Astrocyte (in vitro differentiated cells and primary cell): ENCODE measurements at regions not wholly inside any gene's neighbourhood (a gene's known extent, or its start where the extent isn't known, plus 50 kb on each side); places are given as distances from the start of the nearest gene placed in this dataset.
A peak's percentile ranks its signal among the peaks of the same experiment; 100 is the strongest.

Experiments
- DNase-seq: peaks from one replicate; pipeline ENCODE4 v3.0.0-alpha.2; 2010; ENCODE audit warnings: low read depth
- FAIRE-seq: peaks from 2 replicates; lab custom pipeline; 2011; peaks lifted over from hg19 to GRCh38; lab: Jason Lieb, UNC
- H2AFZ ChIP-seq: 2 replicates; pipeline ENCODE4 v1.6.0; 2012; ENCODE audit warnings: low read depth, low read length, inconsistent platforms
- H3K27ac ChIP-seq: 2 replicates; pipeline ENCODE4 v1.5.1; 2011; ENCODE audit warnings: low read depth, low read length, inconsistent platforms
- H3K27me3 ChIP-seq: 2 replicates; pipeline ENCODE4 v1.6.0; 2011; ENCODE audit warnings: low read length, inconsistent platforms; ENCODE audit not compliant: insufficient read depth
- H3K36me3 ChIP-seq: 2 replicates; pipeline ENCODE4 v1.5.1; 2011; ENCODE audit warnings: low read length, inconsistent platforms; ENCODE audit not compliant: insufficient read depth
- H3K4me1 ChIP-seq: 2 replicates; pipeline ENCODE4 v1.5.1; 2011; ENCODE audit warnings: low read length, inconsistent platforms; ENCODE audit not compliant: insufficient read depth
- H3K4me2 ChIP-seq: 2 replicates; pipeline ENCODE4 v1.6.0; 2012; ENCODE audit warnings: low read length, inconsistent platforms
- H3K4me3 ChIP-seq: 2 replicates; pipeline ENCODE4 v1.5.1; 2011; ENCODE audit warnings: low read depth, mild to moderate bottlenecking, low read length, inconsistent platforms; ENCODE audit not compliant: insufficient read depth
- H3K79me2 ChIP-seq: 2 replicates; pipeline ENCODE4 v1.6.0; 2012; ENCODE audit warnings: mild to moderate bottlenecking, low read length, inconsistent platforms; ENCODE audit not compliant: insufficient read depth
- H3K9ac ChIP-seq: 2 replicates; pipeline ENCODE4 v1.6.0; 2012; ENCODE audit warnings: mild to moderate bottlenecking, low read length, inconsistent platforms
- H3K9me3 ChIP-seq: 2 replicates; pipeline ENCODE4 v1.5.1; 2012; ENCODE audit warnings: low read depth, mild to moderate bottlenecking, low read length, inconsistent platforms; ENCODE audit not compliant: insufficient read depth
- H4K20me1 ChIP-seq: 2 replicates; pipeline ENCODE4 v1.6.0; 2012; ENCODE audit warnings: low read length, inconsistent platforms; ENCODE audit not compliant: insufficient read depth
- H3K27ac Mint-ChIP-seq: one replicate; pipeline ENCODE4 v1.8.0; 2021; ENCODE audit warnings: mild to moderate bottlenecking, mixed read lengths; ENCODE audit not compliant: unreplicated experiment
- H3K27me3 Mint-ChIP-seq: one replicate; pipeline ENCODE4 v1.8.0; 2021; ENCODE audit warnings: low read depth, mixed read lengths; ENCODE audit not compliant: unreplicated experiment
- H3K36me3 Mint-ChIP-seq: one replicate; pipeline ENCODE4 v1.8.0; 2021; ENCODE audit warnings: low read depth, mixed read lengths; ENCODE audit not compliant: unreplicated experiment
- H3K4me1 Mint-ChIP-seq: one replicate; pipeline ENCODE4 v1.8.0; 2021; ENCODE audit warnings: low read depth, mixed read lengths; ENCODE audit not compliant: unreplicated experiment
- H3K4me3 Mint-ChIP-seq: one replicate; pipeline ENCODE4 v1.8.0; 2021; ENCODE audit warnings: mild to moderate bottlenecking, moderate library complexity, mixed read lengths; ENCODE audit not compliant: unreplicated experiment
- H3K9me3 Mint-ChIP-seq: one replicate; pipeline ENCODE4 v1.8.0; 2021; ENCODE audit warnings: mild to moderate bottlenecking, mixed read lengths; ENCODE audit not compliant: unreplicated experiment
- EZH2 ChIP-seq: IDR thresholded peaks from 2 replicates; pipeline ENCODE4 v1.6.1; 2012; ENCODE audit warnings: mild to moderate bottlenecking, low read length, inconsistent platforms; ENCODE audit not compliant: insufficient read depth
- TF ChIP-seq, protein P1 (sequence below): IDR thresholded peaks from 2 replicates; pipeline ENCODE4 v1.5.1; 2011; ENCODE audit warnings: low read depth, mild to moderate bottlenecking, inconsistent platforms, low read length, moderate library complexity; ENCODE audit not compliant: insufficient read depth

DNA sequence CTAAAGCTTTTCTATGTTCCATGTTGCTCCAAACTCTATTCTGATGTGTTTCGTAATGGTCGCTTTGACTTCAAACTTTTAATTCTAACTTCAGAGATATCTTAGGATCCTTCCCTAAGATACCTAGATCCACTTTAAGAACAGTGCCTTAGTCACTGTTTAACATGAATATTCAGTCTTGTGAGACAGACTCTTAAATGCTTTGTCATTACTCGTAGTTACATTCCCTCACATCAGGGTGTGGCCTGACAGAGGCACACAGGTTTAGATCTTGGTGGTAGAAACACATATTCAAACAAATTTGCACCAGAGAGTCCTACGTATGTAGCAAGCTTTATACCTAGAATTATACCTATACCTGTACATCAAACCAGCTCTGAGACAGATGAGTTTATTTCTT, 687.0 kb upstream of the C9orf72 start:
- H4K20me1 ChIP-seq, result no peaks in the 10 kb centered on the region

DNA sequence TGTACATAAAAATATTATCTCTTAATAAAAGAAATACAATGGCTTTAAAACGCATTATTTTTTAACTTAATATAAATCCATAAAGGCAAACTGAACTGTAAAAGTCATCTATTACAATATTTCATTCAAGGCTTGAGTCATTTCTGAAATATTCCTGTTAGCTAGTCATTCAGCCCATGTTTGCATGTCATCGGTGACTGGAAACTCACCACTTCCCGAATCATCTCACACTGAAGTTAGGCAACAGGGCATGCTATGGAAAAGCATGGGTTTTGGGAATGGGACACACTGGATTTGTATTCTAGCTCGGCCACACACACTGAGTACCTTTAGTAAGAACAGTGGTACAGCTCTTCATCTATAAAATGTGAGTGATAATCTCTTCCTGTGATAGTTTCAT, 691.1 kb upstream of the C9orf72 start:
- Histone ChIP-seq H3K79me2 (no peaks in the 10 kb centered on the region), H3K9me3 (no peaks in the 10 kb centered on the region), H4K20me1 (no peaks in the 10 kb centered on the region), H2AFZ (no peak overlapping the region), H3K27ac (no peak overlapping the region), H3K4me1 (no peaks in the 10 kb centered on the region), H3K36me3 (no peaks in the 10 kb centered on the region), H3K27me3 (no peaks in the 10 kb centered on the region), H3K4me2 (no peak overlapping the region), H3K9ac (no peak overlapping the region), H3K4me3 (no peak overlapping the region)
- Mint-ChIP-seq H3K4me1 (no peaks in the 10 kb centered on the region), H3K4me3 (no peak overlapping the region), H3K27me3 (no peaks in the 10 kb centered on the region), H3K27ac (no peak overlapping the region), H3K9me3 (no peaks in the 10 kb centered on the region), H3K36me3 (no peaks in the 10 kb centered on the region)
- FAIRE-seq (no peak), DNase-seq (peak; percentile 38)
- TF ChIP-seq EZH2, result no peak
- TF ChIP-seq, protein P1, sequence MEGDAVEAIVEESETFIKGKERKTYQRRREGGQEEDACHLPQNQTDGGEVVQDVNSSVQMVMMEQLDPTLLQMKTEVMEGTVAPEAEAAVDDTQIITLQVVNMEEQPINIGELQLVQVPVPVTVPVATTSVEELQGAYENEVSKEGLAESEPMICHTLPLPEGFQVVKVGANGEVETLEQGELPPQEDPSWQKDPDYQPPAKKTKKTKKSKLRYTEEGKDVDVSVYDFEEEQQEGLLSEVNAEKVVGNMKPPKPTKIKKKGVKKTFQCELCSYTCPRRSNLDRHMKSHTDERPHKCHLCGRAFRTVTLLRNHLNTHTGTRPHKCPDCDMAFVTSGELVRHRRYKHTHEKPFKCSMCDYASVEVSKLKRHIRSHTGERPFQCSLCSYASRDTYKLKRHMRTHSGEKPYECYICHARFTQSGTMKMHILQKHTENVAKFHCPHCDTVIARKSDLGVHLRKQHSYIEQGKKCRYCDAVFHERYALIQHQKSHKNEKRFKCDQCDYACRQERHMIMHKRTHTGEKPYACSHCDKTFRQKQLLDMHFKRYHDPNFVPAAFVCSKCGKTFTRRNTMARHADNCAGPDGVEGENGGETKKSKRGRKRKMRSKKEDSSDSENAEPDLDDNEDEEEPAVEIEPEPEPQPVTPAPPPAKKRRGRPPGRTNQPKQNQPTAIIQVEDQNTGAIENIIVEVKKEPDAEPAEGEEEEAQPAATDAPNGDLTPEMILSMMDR, result no peak

More for the DNA sequence above, 687.0 kb upstream of the C9orf72 start:
- no peak overlapping the region for H3K27ac Mint-ChIP-seq
- no peaks in the 10 kb centered on the region for H3K4me1 Mint-ChIP-seq
- H3K27me3 Mint-ChIP-seq, result no peaks in the 10 kb centered on the region
- no peaks in the 10 kb centered on the region for H3K36me3 Mint-ChIP-seq
- Histone ChIP-seq H3K27ac (no peak overlapping the region), H3K36me3 (no peaks in the 10 kb centered on the region), H2AFZ (no peak overlapping the region), H3K4me1 (no peaks in the 10 kb centered on the region), H3K9ac (no peak overlapping the region), H3K9me3 (no peaks in the 10 kb centered on the region), H3K79me2 (no peaks in the 10 kb centered on the region), H3K4me3 (no peak overlapping the region), H3K4me2 (no peak overlapping the region), H3K27me3 (no peaks in the 10 kb centered on the region)
- no peak overlapping the region for H3K4me3 Mint-ChIP-seq
- FAIRE-seq (no peak), DNase-seq (no peak)
- no peak for TF ChIP-seq EZH2
- no peaks in the 10 kb centered on the region for H3K9me3 Mint-ChIP-seq

DNA sequence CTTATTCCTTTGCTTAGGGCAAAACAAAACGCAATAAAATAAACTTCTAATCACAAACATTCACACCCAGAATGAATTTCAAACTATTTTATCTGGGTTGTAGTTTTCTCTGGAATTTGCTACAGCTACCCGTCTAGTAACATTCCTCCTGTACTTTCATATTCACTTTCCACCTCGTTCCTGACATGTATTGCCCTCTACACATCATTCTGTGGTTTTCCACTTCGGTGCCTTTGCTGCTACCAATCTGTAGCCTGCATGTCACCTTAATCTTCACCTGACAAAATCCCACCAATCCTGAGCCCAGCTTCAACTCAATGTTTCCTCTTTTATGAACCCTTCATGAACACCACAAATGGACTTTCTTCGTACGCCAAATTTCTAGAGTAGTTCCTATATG, 694.1 kb upstream of the C9orf72 start:
- no peak overlapping the region for H3K4me3 Mint-ChIP-seq
- H3K36me3 Mint-ChIP-seq, result no peaks in the 10 kb centered on the region
- H3K4me3 ChIP-seq, result no peak overlapping the region
- H3K27ac Mint-ChIP-seq, result no peak overlapping the region
- no peaks in the 10 kb centered on the region for H3K9me3 Mint-ChIP-seq
- no peak overlapping the region for H3K4me2 ChIP-seq
- no peaks in the 10 kb centered on the region for H3K36me3 ChIP-seq
- H3K9ac ChIP-seq, result no peak overlapping the region
- DNase-seq (no peak), FAIRE-seq (no peak)
- TF ChIP-seq, protein P1, result no peak
- TF ChIP-seq EZH2, result no peak
- no peak overlapping the region for H3K27ac ChIP-seq
- H3K4me1 Mint-ChIP-seq, result no peaks in the 10 kb centered on the region
- H3K27me3 Mint-ChIP-seq, result no peaks in the 10 kb centered on the region
- H4K20me1 ChIP-seq, result no peaks in the 10 kb centered on the region
- H3K79me2 ChIP-seq, result no peaks in the 10 kb centered on the region
- H3K27me3 ChIP-seq, result no peaks in the 10 kb centered on the region
- no peaks in the 10 kb centered on the region for H3K4me1 ChIP-seq
- H2AFZ ChIP-seq, result no peak overlapping the region
- no peaks in the 10 kb centered on the region for H3K9me3 ChIP-seq
